ENCODE measurements at regions not wholly inside any gene's neighbourhood (a gene's known extent, or its start where the extent isn't known, plus 50 kb on each side); places are given as distances from the start of the nearest gene placed in this dataset.

DNA sequence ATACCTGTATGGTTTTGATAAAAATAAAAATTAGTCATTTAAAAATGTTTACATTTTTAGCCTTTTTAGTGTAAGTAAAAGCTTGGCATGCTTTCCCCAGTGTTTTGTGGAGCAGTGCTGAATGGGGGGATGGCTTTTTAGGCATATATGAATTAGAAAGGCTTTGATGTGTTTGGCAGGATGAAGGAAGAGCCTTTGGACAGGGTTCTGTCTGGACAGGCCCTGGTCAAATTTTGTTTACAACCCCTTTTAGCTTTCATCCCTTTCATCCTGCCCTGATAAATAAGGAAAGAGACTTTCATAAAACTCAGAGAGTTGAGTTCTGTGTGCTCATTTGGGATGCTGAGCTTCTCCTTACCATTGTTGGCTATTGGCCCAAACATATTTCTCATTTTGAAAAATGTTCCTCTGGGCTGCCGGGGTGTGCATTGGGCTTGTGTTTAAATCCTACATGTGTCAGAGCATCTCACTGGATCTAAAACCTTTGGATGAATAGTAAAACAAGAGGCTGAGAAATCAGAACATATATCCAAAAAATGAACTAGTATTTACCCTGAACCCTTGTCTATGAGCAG is 68.1 kb upstream of the PHYHIPL start:
- TF ChIP-seq, protein P1, sequence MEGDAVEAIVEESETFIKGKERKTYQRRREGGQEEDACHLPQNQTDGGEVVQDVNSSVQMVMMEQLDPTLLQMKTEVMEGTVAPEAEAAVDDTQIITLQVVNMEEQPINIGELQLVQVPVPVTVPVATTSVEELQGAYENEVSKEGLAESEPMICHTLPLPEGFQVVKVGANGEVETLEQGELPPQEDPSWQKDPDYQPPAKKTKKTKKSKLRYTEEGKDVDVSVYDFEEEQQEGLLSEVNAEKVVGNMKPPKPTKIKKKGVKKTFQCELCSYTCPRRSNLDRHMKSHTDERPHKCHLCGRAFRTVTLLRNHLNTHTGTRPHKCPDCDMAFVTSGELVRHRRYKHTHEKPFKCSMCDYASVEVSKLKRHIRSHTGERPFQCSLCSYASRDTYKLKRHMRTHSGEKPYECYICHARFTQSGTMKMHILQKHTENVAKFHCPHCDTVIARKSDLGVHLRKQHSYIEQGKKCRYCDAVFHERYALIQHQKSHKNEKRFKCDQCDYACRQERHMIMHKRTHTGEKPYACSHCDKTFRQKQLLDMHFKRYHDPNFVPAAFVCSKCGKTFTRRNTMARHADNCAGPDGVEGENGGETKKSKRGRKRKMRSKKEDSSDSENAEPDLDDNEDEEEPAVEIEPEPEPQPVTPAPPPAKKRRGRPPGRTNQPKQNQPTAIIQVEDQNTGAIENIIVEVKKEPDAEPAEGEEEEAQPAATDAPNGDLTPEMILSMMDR (IDR thresholded peaks at IDR 0.05) = no peak
- TF ChIP-seq POLR2AphosphoS5 (IDR thresholded peaks at IDR 0.05) = no peak

Data from sigmoid colon (tissue), 4 donors.